OCI-LY7 (cell line): ENCODE measurements at regions not wholly inside any gene's neighbourhood (a gene's known extent, or its start where the extent isn't known, plus 50 kb on each side); places are given as distances from the start of the nearest gene placed in this dataset.

ENCODE experiments used
- BruUV-seq: library from RNA; stranded (reverse); fragments of 400-500 nt; replicated peaks from 2 replicates; lab custom pipeline; 2021; lab: Mats Ljungman, UMichigan
- CTCF ChIA-PET: fragments of 300-600 bp; sonication (Branson Sonifier 250); formaldehyde crosslinking; loops from one replicate; lab custom pipeline; 2022; ENCODE audit warnings: antibody characterized with exemption; ENCODE audit not compliant: unreplicated experiment; lab: Charles Lee
- POLR2A ChIA-PET: fragments of 300-600 bp; sonication (Branson Sonifier 250); formaldehyde crosslinking; loops from one replicate; lab custom pipeline; 2022; ENCODE audit warnings: antibody characterized with exemption; lab: Charles Lee
- DNase-seq: peaks from one replicate; pipeline ENCODE4 v3.0.0-alpha.2; 2015; ENCODE audit warnings: low spot score
- H2AFZ ChIP-seq: fragments of 200-600 bp; sonication (generic), shearing (Covaris generic); 2 replicates; pipeline ENCODE4 v1.6.1; 2014; ENCODE audit warnings: mild to moderate bottlenecking, antibody characterized with exemption, low read length, moderate library complexity
- H3K27ac ChIP-seq: fragments of 200-600 bp; sonication (generic); 2 replicates; pipeline ENCODE4 v1.5.1; 2014; ENCODE audit warnings: mixed run types, low read depth, mild to moderate bottlenecking, moderate library complexity, low read length, inconsistent platforms; ENCODE audit not compliant: poor library complexity, severe bottlenecking
- H3K36me3 ChIP-seq: fragments of 200-600 bp; sonication (generic); 2 replicates; pipeline ENCODE4 v1.6.1; 2014; ENCODE audit warnings: mild to moderate bottlenecking, antibody characterized with exemption, low read length, moderate library complexity, mixed read lengths; ENCODE audit not compliant: insufficient read depth
- H3K4me1 ChIP-seq: fragments of 200-600 bp; sonication (generic); 2 replicates; pipeline ENCODE4 v1.5.1; 2014; ENCODE audit warnings: mild to moderate bottlenecking, low read length; ENCODE audit not compliant: insufficient read depth, poor library complexity, severe bottlenecking
- H3K4me2 ChIP-seq: fragments of 200-600 bp; sonication (generic); 2 replicates; pipeline ENCODE4 v1.6.1; 2014; ENCODE audit warnings: mild to moderate bottlenecking, low read length
- H3K4me3 ChIP-seq: fragments of 200-600 bp; sonication (generic); 2 replicates; pipeline ENCODE4 v1.5.1; 2014; ENCODE audit warnings: mild to moderate bottlenecking, low read depth, low read length; ENCODE audit not compliant: poor library complexity, severe bottlenecking
- H3K79me2 ChIP-seq: fragments of 200-600 bp; sonication (generic); 2 replicates; pipeline ENCODE4 v1.6.1; 2016; ENCODE audit warnings: low read depth, mild to moderate bottlenecking, low read length, moderate library complexity, mixed read lengths; ENCODE audit not compliant: insufficient read depth
- H3K9me2 ChIP-seq: fragments of 200-600 bp; sonication (generic); 2 replicates; pipeline ENCODE4 v1.6.1; 2016; ENCODE audit warnings: mild to moderate bottlenecking, low read length, mixed read lengths; ENCODE audit not compliant: insufficient read depth
- H3K9me3 ChIP-seq: fragments of 200-600 bp; sonication (generic); 2 replicates; pipeline ENCODE4 v1.6.1; 2014; ENCODE audit warnings: mild to moderate bottlenecking, mixed run types, low read length, mixed read lengths
- H4K20me1 ChIP-seq: fragments of 200-600 bp; sonication (generic); 2 replicates; pipeline ENCODE4 v1.6.1; 2014; ENCODE audit warnings: mild to moderate bottlenecking, antibody characterized with exemption, low read length, moderate library complexity, mixed read lengths; ENCODE audit not compliant: insufficient read depth
- EZH2phosphoT487 ChIP-seq: fragments of 200-600 bp; sonication (generic); IDR thresholded peaks from 2 replicates; pipeline ENCODE4 v1.6.1; 2018; ENCODE audit warnings: low read depth, borderline replicate concordance, mild to moderate bottlenecking, mixed run types, antibody characterized with exemption, low read length, moderate library complexity, mixed read lengths
- intact Hi-C: fragments of 100-400 bp; cut with micrococcal nuclease; formaldehyde crosslinking; loops from one replicate; pipeline ENCODE4 v1.10.0; 2022; ENCODE audit not compliant: unreplicated experiment
- TF ChIP-seq, protein P1 (sequence below): fragments of 200-600 bp; sonication (generic); conservative IDR thresholded peaks from 2 replicates; pipeline ENCODE4 v1.5.1; 2014; ENCODE audit warnings: mild to moderate bottlenecking, antibody characterized with exemption, low read length, moderate library complexity, mixed read lengths

DNA sequence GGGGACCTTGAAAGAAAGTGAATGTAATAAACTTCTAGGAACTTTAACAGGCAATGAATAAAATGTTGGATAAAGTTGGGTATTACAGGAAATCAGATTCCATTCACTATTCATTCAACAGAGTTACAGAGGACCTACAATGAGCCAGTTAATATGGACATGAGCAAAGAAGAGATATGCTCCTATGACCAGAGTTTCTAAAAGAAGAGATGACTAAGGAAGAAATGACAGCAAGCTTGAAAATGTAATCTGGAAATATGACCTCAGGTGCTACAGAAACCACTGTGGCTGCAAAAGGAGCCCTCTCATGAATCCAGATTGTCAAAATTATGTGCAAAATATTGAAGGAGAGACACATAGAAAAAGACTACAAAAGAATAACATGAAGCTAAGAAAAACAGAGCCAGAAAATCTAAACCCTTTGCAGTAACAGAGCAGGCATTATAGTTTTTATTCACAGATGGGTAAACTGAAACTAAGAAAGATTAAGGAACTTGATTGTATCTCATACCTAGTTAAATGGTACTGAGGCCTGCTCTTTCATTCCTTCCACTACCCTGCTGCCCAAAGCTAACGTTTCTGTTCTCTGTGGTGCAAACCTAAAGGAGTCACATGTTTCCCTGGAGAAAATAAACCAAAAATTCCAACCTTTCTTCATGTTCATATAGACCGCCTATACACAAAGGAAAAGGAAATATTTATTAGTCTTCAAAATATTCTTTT, 378.3 kb downstream of the GBA3 start:
- CTCF ChIA-PET: no interaction called here
- H3K4me2 ChIP-seq: no peak overlapping the region
- TF ChIP-seq EZH2phosphoT487: no peak
- TF ChIP-seq, protein P1, sequence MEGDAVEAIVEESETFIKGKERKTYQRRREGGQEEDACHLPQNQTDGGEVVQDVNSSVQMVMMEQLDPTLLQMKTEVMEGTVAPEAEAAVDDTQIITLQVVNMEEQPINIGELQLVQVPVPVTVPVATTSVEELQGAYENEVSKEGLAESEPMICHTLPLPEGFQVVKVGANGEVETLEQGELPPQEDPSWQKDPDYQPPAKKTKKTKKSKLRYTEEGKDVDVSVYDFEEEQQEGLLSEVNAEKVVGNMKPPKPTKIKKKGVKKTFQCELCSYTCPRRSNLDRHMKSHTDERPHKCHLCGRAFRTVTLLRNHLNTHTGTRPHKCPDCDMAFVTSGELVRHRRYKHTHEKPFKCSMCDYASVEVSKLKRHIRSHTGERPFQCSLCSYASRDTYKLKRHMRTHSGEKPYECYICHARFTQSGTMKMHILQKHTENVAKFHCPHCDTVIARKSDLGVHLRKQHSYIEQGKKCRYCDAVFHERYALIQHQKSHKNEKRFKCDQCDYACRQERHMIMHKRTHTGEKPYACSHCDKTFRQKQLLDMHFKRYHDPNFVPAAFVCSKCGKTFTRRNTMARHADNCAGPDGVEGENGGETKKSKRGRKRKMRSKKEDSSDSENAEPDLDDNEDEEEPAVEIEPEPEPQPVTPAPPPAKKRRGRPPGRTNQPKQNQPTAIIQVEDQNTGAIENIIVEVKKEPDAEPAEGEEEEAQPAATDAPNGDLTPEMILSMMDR: no peak

DNA sequence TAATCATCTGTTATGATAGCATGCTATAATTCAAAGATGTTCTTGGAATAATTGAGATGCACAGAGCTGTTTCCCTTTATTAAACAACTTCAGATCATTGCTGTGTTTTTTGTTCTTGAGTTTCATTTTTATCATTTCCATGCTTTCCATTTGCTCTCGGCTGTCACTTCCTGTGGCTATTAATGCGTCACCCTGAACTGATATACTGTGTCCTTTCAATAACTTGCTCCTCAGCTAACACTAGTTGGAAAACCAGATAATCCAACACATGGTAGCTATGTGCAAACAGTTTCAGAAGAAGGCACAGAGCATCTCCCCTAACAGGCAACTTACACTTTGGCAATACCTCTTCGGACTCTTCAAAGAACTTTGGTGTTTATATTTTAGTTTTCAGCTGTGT, 376.0 kb downstream of the GBA3 start:
- no TSS peak for BruUV-seq
- no peak for TF ChIP-seq EZH2phosphoT487
- TF ChIP-seq, protein P1: no peak
- Histone ChIP-seq H3K9me3 (no peaks in the 10 kb centered on the region), H3K79me2 (no peaks in the 10 kb centered on the region), H3K36me3 (no peaks in the 10 kb centered on the region), H4K20me1 (no peaks in the 10 kb centered on the region), H3K9me2 (no peaks in the 10 kb centered on the region), H3K4me1 (no peaks in the 10 kb centered on the region), H3K4me2 (no peak overlapping the region), H3K4me3 (no peak overlapping the region), H2AFZ (no peak overlapping the region), H3K27ac (no peak overlapping the region)
- no peak for DNase-seq
- ChIA-PET POLR2A (interaction anchor here (0.8 kb wide), 1 partner anchor 29 kb away, joined by 3 read pairs; no protein-coding TSS in a partner anchor), CTCF (no interaction called here)
- intact Hi-C loops: no loop called here

More for the DNA sequence above, 378.3 kb downstream of the GBA3 start:
- H3K4me1 ChIP-seq: no peaks in the 10 kb centered on the region
- H3K9me3 ChIP-seq: no peaks in the 10 kb centered on the region
- no peak for DNase-seq
- intact Hi-C loops: no loop called here
- no peak overlapping the region for H2AFZ ChIP-seq
- no peaks in the 10 kb centered on the region for H3K79me2 ChIP-seq
- no peak overlapping the region for H3K27ac ChIP-seq
- POLR2A ChIA-PET: interaction anchor here (0.8 kb wide), 1 partner anchor 50 kb away, joined by 3 read pairs; no protein-coding TSS in a partner anchor
- no peaks in the 10 kb centered on the region for H3K36me3 ChIP-seq
- H3K4me3 ChIP-seq: no peak overlapping the region
- BruUV-seq: no TSS peak
- no peaks in the 10 kb centered on the region for H3K9me2 ChIP-seq
- H4K20me1 ChIP-seq: no peaks in the 10 kb centered on the region

DNA sequence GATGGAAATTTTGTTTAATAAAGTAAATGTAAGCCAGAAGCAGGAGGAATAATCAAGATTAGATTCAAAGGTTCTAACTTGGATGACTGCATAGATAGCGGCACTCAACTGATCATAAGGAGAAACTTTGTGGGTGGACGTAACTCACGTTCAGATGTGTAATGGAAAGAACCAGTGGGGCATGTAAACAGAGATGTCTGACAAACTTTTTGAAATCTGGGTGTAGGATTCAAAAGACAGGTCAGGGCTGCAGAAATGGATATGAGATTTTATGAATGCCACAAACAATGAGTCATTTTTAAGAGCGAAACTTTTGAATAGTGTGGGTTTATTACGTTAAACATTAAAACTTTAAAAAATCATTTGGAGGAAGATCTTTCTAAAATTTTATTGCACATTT, 375.6 kb downstream of the GBA3 start:
- H3K27ac ChIP-seq: no peak overlapping the region
- H3K4me3 ChIP-seq: no peak overlapping the region
- no peak for DNase-seq
- intact Hi-C loops: no loop called here
- H4K20me1 ChIP-seq: no peaks in the 10 kb centered on the region
- POLR2A ChIA-PET: interaction anchor here (0.8 kb wide), 1 partner anchor 29 kb away, joined by 3 read pairs; no protein-coding TSS in a partner anchor
- H3K9me3 ChIP-seq: no peaks in the 10 kb centered on the region
- CTCF ChIA-PET: no interaction called here
- H3K36me3 ChIP-seq: no peaks in the 10 kb centered on the region
- no peak overlapping the region for H2AFZ ChIP-seq
- H3K4me2 ChIP-seq: no peak overlapping the region
- H3K4me1 ChIP-seq: no peaks in the 10 kb centered on the region
- TF ChIP-seq, protein P1: no peak
- no peak for TF ChIP-seq EZH2phosphoT487
- BruUV-seq: no TSS peak
- H3K9me2 ChIP-seq: no peaks in the 10 kb centered on the region
- H3K79me2 ChIP-seq: no peaks in the 10 kb centered on the region
